Loucy (cell line): ENCODE measurements at regions not wholly inside any gene's neighbourhood (a gene's known extent, or its start where the extent isn't known, plus 50 kb on each side); places are given as distances from the start of the nearest gene placed in this dataset.

Source experiments
- H2AFZ ChIP-seq: fragments of 200-600 bp; sonication (generic); 2 replicates; pipeline ENCODE4 v1.6.0; 2016; ENCODE audit warnings: antibody characterized with exemption, mild to moderate bottlenecking, low read length, moderate library complexity
- H3F3A ChIP-seq: fragments of 200-600 bp; 2 replicates; pipeline ENCODE4 v1.6.0; 2016; ENCODE audit warnings: antibody characterized with exemption, low read depth, mild to moderate bottlenecking
- H3K27me3 ChIP-seq: fragments of 200-600 bp; sonication (generic); 2 replicates; pipeline ENCODE4 v1.6.1; 2014; ENCODE audit warnings: low read length, mild to moderate bottlenecking; ENCODE audit not compliant: insufficient read depth, poor library complexity, severe bottlenecking
- H3K36me3 ChIP-seq: fragments of 200-600 bp; sonication (generic); 2 replicates; pipeline ENCODE4 v1.6.1; 2016; ENCODE audit warnings: low read length; ENCODE audit not compliant: insufficient read depth
- H3K4me1 ChIP-seq: fragments of 200-600 bp; sonication (generic); 2 replicates; pipeline ENCODE4 v1.5.1; 2014; ENCODE audit warnings: low read length, mild to moderate bottlenecking; ENCODE audit not compliant: insufficient read depth, poor library complexity, severe bottlenecking
- H3K4me2 ChIP-seq: fragments of 200-600 bp; sonication (generic); 2 replicates; pipeline ENCODE4 v1.6.0; 2014; ENCODE audit warnings: antibody characterized with exemption, low read length, low read depth, mild to moderate bottlenecking; ENCODE audit not compliant: poor library complexity, severe bottlenecking
- H3K4me3 ChIP-seq: fragments of 200-600 bp; sonication (generic); 2 replicates; pipeline ENCODE4 v1.5.1; 2014; ENCODE audit warnings: low read length, mild to moderate bottlenecking, mixed read lengths; ENCODE audit not compliant: poor library complexity, severe bottlenecking
- H3K79me2 ChIP-seq: fragments of 200-600 bp; sonication (generic); 2 replicates; pipeline ENCODE4 v1.6.1; 2014; ENCODE audit warnings: low read length; ENCODE audit not compliant: insufficient read depth
- H3K9ac ChIP-seq: fragments of 200-600 bp; sonication (generic); 2 replicates; pipeline ENCODE4 v1.6.0; 2014; ENCODE audit warnings: mild to moderate bottlenecking, low read depth, low read length, moderate library complexity; ENCODE audit not compliant: poor library complexity, severe bottlenecking
- H3K9me2 ChIP-seq: fragments of 200-600 bp; sonication (generic); replicated peaks from 2 replicates; pipeline ENCODE4 v1.6.1; 2016; ENCODE audit warnings: low read depth, low read length, mixed read lengths
- H3K9me3 ChIP-seq: fragments of 200-600 bp; sonication (generic); 2 replicates; pipeline ENCODE4 v1.6.1; 2014; ENCODE audit warnings: mild to moderate bottlenecking, antibody characterized with exemption, low read length, low read depth; ENCODE audit not compliant: insufficient read depth
- H4K20me1 ChIP-seq: fragments of 200-600 bp; sonication (generic); 2 replicates; pipeline ENCODE4 v1.6.0; 2014; ENCODE audit warnings: antibody characterized with exemption, low read length, mild to moderate bottlenecking; ENCODE audit not compliant: insufficient read depth, poor library complexity, severe bottlenecking
- EZH2phosphoT487 ChIP-seq: fragments of 200-600 bp; IDR thresholded peaks from 2 replicates; pipeline ENCODE4 v1.6.1; 2018; ENCODE audit warnings: antibody characterized with exemption, mild to moderate bottlenecking, moderate library complexity, borderline replicate concordance
- TF ChIP-seq, protein P1 (sequence below): fragments of 200-600 bp; sonication (generic); conservative IDR thresholded peaks from 2 replicates; pipeline ENCODE4 v1.5.1; 2014; ENCODE audit warnings: mild to moderate bottlenecking, antibody characterized with exemption, low read length

DNA sequence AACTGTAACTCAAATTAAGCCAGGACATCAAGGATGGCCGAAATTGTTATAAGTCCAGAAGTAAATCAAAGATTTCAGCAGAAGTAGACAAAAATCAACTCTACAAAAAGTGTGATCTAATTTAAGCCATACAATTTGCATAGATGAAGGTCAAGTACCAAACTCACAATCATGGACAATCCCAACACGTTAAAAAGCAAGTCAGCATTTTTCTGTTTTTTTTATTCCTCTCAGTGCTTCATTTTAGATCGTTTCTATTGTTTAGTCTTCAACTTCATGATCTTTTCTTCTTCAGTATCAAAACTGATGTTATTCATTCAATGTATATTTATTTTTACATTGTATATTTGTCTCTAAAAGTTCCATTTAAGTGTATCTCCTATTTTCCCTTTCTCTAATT is 674.3 kb upstream of the PHF14 start:
- TF ChIP-seq, protein P1, sequence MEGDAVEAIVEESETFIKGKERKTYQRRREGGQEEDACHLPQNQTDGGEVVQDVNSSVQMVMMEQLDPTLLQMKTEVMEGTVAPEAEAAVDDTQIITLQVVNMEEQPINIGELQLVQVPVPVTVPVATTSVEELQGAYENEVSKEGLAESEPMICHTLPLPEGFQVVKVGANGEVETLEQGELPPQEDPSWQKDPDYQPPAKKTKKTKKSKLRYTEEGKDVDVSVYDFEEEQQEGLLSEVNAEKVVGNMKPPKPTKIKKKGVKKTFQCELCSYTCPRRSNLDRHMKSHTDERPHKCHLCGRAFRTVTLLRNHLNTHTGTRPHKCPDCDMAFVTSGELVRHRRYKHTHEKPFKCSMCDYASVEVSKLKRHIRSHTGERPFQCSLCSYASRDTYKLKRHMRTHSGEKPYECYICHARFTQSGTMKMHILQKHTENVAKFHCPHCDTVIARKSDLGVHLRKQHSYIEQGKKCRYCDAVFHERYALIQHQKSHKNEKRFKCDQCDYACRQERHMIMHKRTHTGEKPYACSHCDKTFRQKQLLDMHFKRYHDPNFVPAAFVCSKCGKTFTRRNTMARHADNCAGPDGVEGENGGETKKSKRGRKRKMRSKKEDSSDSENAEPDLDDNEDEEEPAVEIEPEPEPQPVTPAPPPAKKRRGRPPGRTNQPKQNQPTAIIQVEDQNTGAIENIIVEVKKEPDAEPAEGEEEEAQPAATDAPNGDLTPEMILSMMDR = no peak
- no peak for TF ChIP-seq EZH2phosphoT487
- Histone ChIP-seq H3K79me2 (no peaks in the 10 kb centered on the region), H3K4me3 (no peak overlapping the region), H3K9ac (no peak overlapping the region), H3K4me2 (no peak overlapping the region), H3K4me1 (no peaks in the 10 kb centered on the region), H2AFZ (no peak overlapping the region), H4K20me1 (no peaks in the 10 kb centered on the region), H3F3A (no peaks in the 10 kb centered on the region), H3K36me3 (no peaks in the 10 kb centered on the region), H3K9me2 (no peaks in the 10 kb centered on the region), H3K9me3 (no peaks in the 10 kb centered on the region), H3K27me3 (no peaks in the 10 kb centered on the region)

DNA sequence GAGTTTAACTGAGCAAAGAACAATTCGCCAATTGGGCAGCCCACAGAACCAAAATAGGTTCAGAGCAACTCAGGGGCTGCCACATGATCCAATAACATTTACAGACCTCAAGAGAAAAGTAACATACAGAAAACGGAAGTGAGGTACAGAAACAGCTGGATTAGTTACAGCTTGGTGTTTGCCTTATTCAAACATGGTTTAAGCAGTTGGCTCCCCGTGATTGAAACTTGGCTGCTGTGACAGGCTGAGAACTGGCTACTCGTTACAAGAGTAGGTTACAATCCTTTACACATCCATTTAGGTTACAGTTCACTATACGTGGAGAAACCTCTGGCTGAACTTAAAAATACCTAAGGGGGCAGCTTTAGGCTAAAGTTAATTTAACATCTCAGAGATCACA is 673.1 kb upstream of the PHF14 start:
- TF ChIP-seq, protein P1 = no peak
- no peak for TF ChIP-seq EZH2phosphoT487
- H3K9me3 ChIP-seq = no peaks in the 10 kb centered on the region
- H3K4me1 ChIP-seq = no peaks in the 10 kb centered on the region
- H3K4me3 ChIP-seq = no peak overlapping the region
- H3K36me3 ChIP-seq = no peaks in the 10 kb centered on the region
- H3K9me2 ChIP-seq = no peaks in the 10 kb centered on the region
- no peak overlapping the region for H3K4me2 ChIP-seq
- H3K27me3 ChIP-seq = no peaks in the 10 kb centered on the region
- H3K9ac ChIP-seq = no peak overlapping the region
- no peaks in the 10 kb centered on the region for H4K20me1 ChIP-seq
- H2AFZ ChIP-seq = peak overlapping the region; percentile 67
- H3K79me2 ChIP-seq = no peaks in the 10 kb centered on the region
- H3F3A ChIP-seq = no peaks in the 10 kb centered on the region

DNA sequence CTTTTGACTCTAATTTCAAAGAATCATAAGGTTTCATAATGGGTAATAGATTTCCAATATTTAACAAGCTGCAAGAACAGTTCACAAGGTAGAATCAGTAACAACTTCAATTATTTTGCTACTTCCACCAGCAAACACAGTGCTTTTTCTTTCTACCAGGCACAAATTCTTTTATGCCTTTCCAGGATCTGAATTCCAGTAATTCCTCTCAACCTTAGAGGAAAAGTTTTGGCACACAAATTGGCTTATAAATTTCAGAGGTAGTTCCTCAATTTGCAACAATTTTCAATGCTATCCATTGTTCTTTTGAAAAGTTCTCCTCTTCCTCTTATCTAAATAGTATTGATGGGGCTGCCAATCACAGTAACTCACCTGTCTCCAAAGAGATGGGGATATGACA is 665.4 kb upstream of the PHF14 start:
- Histone ChIP-seq H3K9me3 (no peaks in the 10 kb centered on the region), H3K36me3 (no peaks in the 10 kb centered on the region)
- TF ChIP-seq, protein P1 = no peak
- TF ChIP-seq EZH2phosphoT487 = no peak

More for the DNA sequence above, 665.4 kb upstream of the PHF14 start:
- Histone ChIP-seq H3K79me2 (no peaks in the 10 kb centered on the region), H3K4me3 (no peak overlapping the region), H4K20me1 (no peaks in the 10 kb centered on the region), H3K4me2 (no peak overlapping the region), H2AFZ (no peak overlapping the region), H3F3A (no peaks in the 10 kb centered on the region), H3K9ac (no peak overlapping the region), H3K27me3 (no peaks in the 10 kb centered on the region), H3K4me1 (no peaks in the 10 kb centered on the region), H3K9me2 (no peaks in the 10 kb centered on the region)
